Muscle of leg (tissue), 3 donors: ENCODE measurements at regions not wholly inside any gene's neighbourhood (a gene's known extent, or its start where the extent isn't known, plus 50 kb on each side); places are given as distances from the start of the nearest gene placed in this dataset.
A peak's percentile ranks its signal among the peaks of the same experiment; 100 is the strongest.

ENCODE experiments used
- DNase-seq: peaks from one replicate; pipeline ENCODE4 v3.0.0; 2013
- H3K27ac ChIP-seq: one replicate; pipeline ENCODE4 v1.5.1; 2013; ENCODE audit warnings: mild to moderate bottlenecking, low read length, control low read depth
- H3K27me3 ChIP-seq: one replicate; pipeline ENCODE4 v1.6.1; 2013; ENCODE audit warnings: low read length; ENCODE audit not compliant: control insufficient read depth, insufficient read depth
- H3K36me3 ChIP-seq: one replicate; pipeline ENCODE4 v1.6.1; 2013; ENCODE audit warnings: low read length; ENCODE audit not compliant: control insufficient read depth, insufficient read depth
- H3K4me1 ChIP-seq: one replicate; pipeline ENCODE4 v1.6.1; 2013; ENCODE audit warnings: low read length; ENCODE audit not compliant: control insufficient read depth, insufficient read depth
- H3K4me3 ChIP-seq: one replicate; pipeline ENCODE4 v1.5.1; 2013; ENCODE audit warnings: low read length, control low read depth
- H3K9me3 ChIP-seq: replicated peaks from 2 replicates; pipeline ENCODE4 v1.6.1; 2013; ENCODE audit warnings: low read depth, low read length; ENCODE audit not compliant: control insufficient read depth
- WGBS: methylation state at CpG from one replicate; pipeline ENCODE4 v1.1.5; 2013; ENCODE audit warnings: missing lambda C conversion rate; ENCODE audit not compliant: insufficient coverage; 5-methylcytosine and 5-hydroxymethylcytosine counted together

- no peak for DNase-seq
- H3K4me1 ChIP-seq = peaks cover 3% of the 10 kb centered on the region
- peak overlapping the region; percentile 70 for H3K27ac ChIP-seq
- H3K27me3 ChIP-seq = no peaks in the 10 kb centered on the region
- no peak overlapping the region for H3K4me3 ChIP-seq
- no peaks in the 10 kb centered on the region for H3K9me3 ChIP-seq
- WGBS = 20% methylated on average over 1 of the region's 7 CpGs
- H3K36me3 ChIP-seq = no peaks in the 10 kb centered on the region
These were observed 128.5 kb upstream of the SH3BP4 start for GRCh38 chr2:234823196-234823876.

- H3K4me3 ChIP-seq = no peak overlapping the region
- H3K27ac ChIP-seq = no peak overlapping the region
- no peaks in the 10 kb centered on the region for H3K9me3 ChIP-seq
- H3K27me3 ChIP-seq = no peaks in the 10 kb centered on the region
- H3K4me1 ChIP-seq = peaks cover 3% of the 10 kb centered on the region
- DNase-seq = no peak
- no peaks in the 10 kb centered on the region for H3K36me3 ChIP-seq
- no CpG with 5 or more reads among the region's 1 CpG for WGBS
These were observed 129.8 kb upstream of the SH3BP4 start for GRCh38 chr2:234821946-234822475.

DNA sequence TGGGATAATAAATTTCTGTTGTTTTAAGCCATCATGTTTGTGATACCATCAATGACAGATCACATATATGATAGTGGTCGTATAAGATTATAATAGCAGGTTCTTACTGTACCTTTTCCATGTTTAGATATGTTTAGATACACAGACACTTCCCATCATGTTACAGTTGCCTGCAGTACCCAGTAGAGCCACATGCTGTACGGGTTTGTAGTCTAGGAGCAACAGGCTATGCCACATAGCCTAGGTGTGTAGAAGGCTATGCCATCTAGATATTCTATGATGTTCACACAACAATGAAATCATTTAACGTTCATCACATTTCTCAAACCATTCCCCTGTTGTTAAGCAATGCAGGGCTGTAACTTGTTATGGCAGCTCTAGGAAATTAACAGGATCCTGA lies 132.9 kb upstream of the SH3BP4 start:
- 100% methylated on average over 1 of the region's 3 CpGs for WGBS
- Histone ChIP-seq H3K4me1 (peaks cover 4% of the 10 kb centered on the region), H3K9me3 (no peaks in the 10 kb centered on the region), H3K27ac (no peak overlapping the region), H3K36me3 (no peaks in the 10 kb centered on the region), H3K4me3 (no peak overlapping the region), H3K27me3 (peaks cover 2% of the 10 kb centered on the region)
- no peak for DNase-seq

- DNase-seq = no peak
- 50% methylated on average over 2 of the region's 10 CpGs for WGBS
- Histone ChIP-seq H3K4me1 (peaks cover 4% of the 10 kb centered on the region), H3K4me3 (no peak overlapping the region), H3K9me3 (no peaks in the 10 kb centered on the region), H3K27ac (no peak overlapping the region), H3K27me3 (peaks cover 2% of the 10 kb centered on the region), H3K36me3 (no peaks in the 10 kb centered on the region)
These were observed 135.3 kb upstream of the SH3BP4 start for GRCh38 chr2:234816491-234816890.

- Histone ChIP-seq H3K27me3 (peaks cover 2% of the 10 kb centered on the region), H3K9me3 (no peaks in the 10 kb centered on the region), H3K36me3 (no peaks in the 10 kb centered on the region), H3K27ac (no peak overlapping the region), H3K4me1 (peaks cover 4% of the 10 kb centered on the region), H3K4me3 (no peak overlapping the region)
- no peak for DNase-seq
- WGBS = 65% methylated on average over 2 of the region's 4 CpGs
These were observed 135.8 kb upstream of the SH3BP4 start for GRCh38 chr2:234816056-234816455.

DNA sequence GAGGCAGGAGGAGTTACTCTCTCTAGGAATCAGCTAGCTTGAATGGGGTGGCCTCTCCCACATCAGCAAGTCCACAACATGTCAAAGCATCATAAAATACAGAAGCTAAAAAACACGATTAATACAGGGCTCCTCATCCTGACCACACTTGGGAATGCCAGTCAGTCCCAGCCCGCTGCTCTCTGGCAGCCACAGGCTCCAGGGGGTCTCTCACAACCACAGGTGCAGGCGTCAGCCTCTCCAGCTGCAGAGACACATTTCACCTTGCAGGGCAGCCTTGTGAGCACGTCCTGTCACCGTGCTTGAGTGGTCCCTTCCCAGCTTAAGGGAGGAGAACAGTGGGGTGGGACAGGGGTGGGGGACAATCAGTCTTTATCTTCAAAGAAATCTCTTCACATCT lies 137.4 kb upstream of the SH3BP4 start:
- WGBS = 67% methylated on average over 1 of the region's 5 CpGs
- Histone ChIP-seq H3K9me3 (no peaks in the 10 kb centered on the region), H3K4me1 (peaks cover 4% of the 10 kb centered on the region), H3K27ac (no peak overlapping the region), H3K4me3 (no peak overlapping the region), H3K27me3 (peaks cover 2% of the 10 kb centered on the region), H3K36me3 (no peaks in the 10 kb centered on the region)
- DNase-seq = no peak

GRCh38 chr2:234812851-234813250 lies 139.0 kb upstream of the SH3BP4 start:
- Histone ChIP-seq H3K27me3 (peaks cover 2% of the 10 kb centered on the region), H3K36me3 (no peaks in the 10 kb centered on the region), H3K9me3 (no peaks in the 10 kb centered on the region), H3K4me3 (no peak overlapping the region), H3K27ac (no peak overlapping the region), H3K4me1 (peaks cover 4% of the 10 kb centered on the region)
- no peak for DNase-seq
- 33% methylated on average over 2 of the region's 2 CpGs for WGBS

- WGBS = 40% methylated on average over 2 of the region's 2 CpGs
- Histone ChIP-seq H3K9me3 (no peaks in the 10 kb centered on the region), H3K36me3 (no peaks in the 10 kb centered on the region), H3K27me3 (peaks cover 2% of the 10 kb centered on the region), H3K4me3 (no peak overlapping the region), H3K4me1 (no peaks in the 10 kb centered on the region), H3K27ac (no peak overlapping the region)
- no peak for DNase-seq
These were observed 142.9 kb upstream of the SH3BP4 start for GRCh38 chr2:234808907-234809306.

GRCh38 chr2:234806818-234807217 lies 145.0 kb upstream of the SH3BP4 start:
- no peaks in the 10 kb centered on the region for H3K4me1 ChIP-seq
- H3K4me3 ChIP-seq = no peak overlapping the region
- no peak for DNase-seq
- H3K27ac ChIP-seq = no peak overlapping the region
- H3K36me3 ChIP-seq = no peaks in the 10 kb centered on the region
- peaks cover 2% of the 10 kb centered on the region for H3K27me3 ChIP-seq
- no CpG with 5 or more reads among the region's 1 CpG for WGBS
- H3K9me3 ChIP-seq = peaks cover 2% of the 10 kb centered on the region

DNA sequence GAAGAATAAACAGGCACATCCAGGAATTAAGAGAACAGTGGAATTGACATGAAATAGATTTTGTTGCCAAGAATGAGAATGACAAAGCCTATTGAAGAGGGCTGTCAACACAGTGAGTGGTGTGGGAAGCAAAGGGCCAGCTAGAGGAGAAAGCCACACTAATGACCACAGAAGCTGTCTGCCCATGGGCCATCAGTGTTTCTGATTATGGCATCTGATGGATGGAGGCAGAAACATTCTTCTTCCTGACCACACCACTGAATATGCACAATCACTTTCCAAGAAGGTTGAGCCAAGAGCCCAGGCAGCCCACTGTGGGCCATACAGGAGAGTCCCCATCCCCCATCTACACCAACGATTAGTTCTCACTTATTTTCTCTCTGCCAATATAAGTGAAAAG lies 146.0 kb upstream of the SH3BP4 start:
- Histone ChIP-seq H3K9me3 (peaks cover 2% of the 10 kb centered on the region), H3K4me3 (no peak overlapping the region), H3K27me3 (peaks cover 2% of the 10 kb centered on the region), H3K4me1 (no peaks in the 10 kb centered on the region), H3K27ac (no peak overlapping the region), H3K36me3 (no peaks in the 10 kb centered on the region)
- WGBS = no CpG with 5 or more reads among the region's 1 CpG
- no peak for DNase-seq

GRCh38 chr2:234804704-234805103 lies 147.1 kb upstream of the SH3BP4 start:
- 57% methylated on average over 1 of the region's 1 CpG for WGBS
- Histone ChIP-seq H3K4me1 (no peaks in the 10 kb centered on the region), H3K4me3 (no peak overlapping the region), H3K27me3 (peaks cover 2% of the 10 kb centered on the region), H3K36me3 (no peaks in the 10 kb centered on the region), H3K27ac (no peak overlapping the region), H3K9me3 (peaks cover 2% of the 10 kb centered on the region)
- DNase-seq = no peak
